CD14-positive monocyte (primary cell): ENCODE measurements at regions not wholly inside any gene's neighbourhood (a gene's known extent, or its start where the extent isn't known, plus 50 kb on each side); places are given as distances from the start of the nearest gene placed in this dataset.

ENCODE experiments used
- DNase-seq, 3 donors: peaks; one replicate each; pipeline ENCODE4 v3.0.0-alpha.2; 2011 to 2022
- H2AFZ ChIP-seq: 2 replicates; pipeline ENCODE4 v1.6.0; 2012; ENCODE audit warnings: mild to moderate bottlenecking, low read depth, low read length, inconsistent platforms; ENCODE audit not compliant: insufficient read depth, poor library complexity, severe bottlenecking
- H3K27ac ChIP-seq, 2 donors: 1 replicate in 1 of 2; 2 replicates in 1 of 2; pipeline ENCODE4 v1.5.1; 2012 to 2013; ENCODE audit warnings: low read length in 2 of 2, control low read depth in 1 of 2, inconsistent platforms in 1 of 2, low read depth in 1 of 2, mild to moderate bottlenecking in 1 of 2
- H3K27me3 ChIP-seq, 2 donors: one replicate each; pipeline versions ENCODE4 v1.6.0 to v1.6.1; 2011 to 2013; ENCODE audit warnings: low read length in 2 of 2; ENCODE audit not compliant: control insufficient read depth in 2 of 2, insufficient read depth in 2 of 2
- H3K36me3 ChIP-seq, 2 donors: replicated peaks in 1 of 2; 1 replicate in 1 of 2; 2 replicates in 1 of 2; pipeline versions ENCODE4 v1.5.1 to v1.6.1; 2012 to 2013; ENCODE audit warnings: low read length in 2 of 2, control low read depth in 1 of 2, inconsistent platforms in 1 of 2, mild to moderate bottlenecking in 1 of 2; ENCODE audit not compliant: insufficient read depth in 2 of 2, control insufficient read depth in 1 of 2
- H3K4me1 ChIP-seq, 2 donors: 1 replicate in 1 of 2; 2 replicates in 1 of 2; pipeline versions ENCODE4 v1.5.1 to v1.6.1; 2012 to 2013; ENCODE audit warnings: low read length in 2 of 2, control low read depth in 1 of 2, inconsistent platforms in 1 of 2, mild to moderate bottlenecking in 1 of 2, moderate library complexity in 1 of 2; ENCODE audit not compliant: insufficient read depth in 2 of 2, control insufficient read depth in 1 of 2
- H3K4me2 ChIP-seq: replicated peaks from 2 replicates; pipeline ENCODE3; 2012; ENCODE audit warnings: low read length, moderate library complexity, mild to moderate bottlenecking; ENCODE audit not compliant: poor library complexity, severe bottlenecking; ENCODE audit errors: extremely low read depth
- H3K4me3 ChIP-seq, 3 experiments: fragments of 200-600 bp in 1 of 3; sonication (generic) in 1 of 3; replicated peaks in 1 of 3; 1 replicate in 2 of 3; 2 replicates in 1 of 3; pipeline ENCODE4 v1.5.1; 2011 to 2013; ENCODE audit warnings: low read length in 3 of 3, mild to moderate bottlenecking in 3 of 3, control low read depth in 2 of 3, low read depth in 2 of 3, inconsistent platforms in 1 of 3, moderate library complexity in 1 of 3
- H3K79me2 ChIP-seq: 2 replicates; pipeline ENCODE4 v1.6.0; 2012; ENCODE audit warnings: mild to moderate bottlenecking, control low read depth, inconsistent platforms, low read length, moderate library complexity; ENCODE audit not compliant: insufficient read depth
- H3K9ac ChIP-seq: 2 replicates; pipeline ENCODE4 v1.6.0; 2017; ENCODE audit warnings: low read length, mild to moderate bottlenecking; ENCODE audit not compliant: insufficient read depth, poor library complexity, severe bottlenecking
- H3K9me3 ChIP-seq, 2 donors: replicated peaks in 1 of 2; 1 replicate in 1 of 2; 2 replicates in 1 of 2; pipeline versions ENCODE4 v1.5.1 to v1.6.1; 2012 to 2013; ENCODE audit warnings: low read length in 2 of 2, control low read depth in 1 of 2; ENCODE audit not compliant: control insufficient read depth in 1 of 2, insufficient read depth in 1 of 2
- H4K20me1 ChIP-seq: 2 replicates; pipeline ENCODE4 v1.6.0; 2012; ENCODE audit warnings: mild to moderate bottlenecking, low read length, control low read depth, moderate library complexity; ENCODE audit not compliant: insufficient read depth
- H3K27ac Mint-ChIP-seq, 7 donors: one replicate each; pipeline ENCODE4 v1.8.0; 2020; ENCODE audit warnings: mild to moderate bottlenecking in 7 of 7, mixed read lengths in 7 of 7, moderate library complexity in 6 of 7, inconsistent platforms in 2 of 7
- H3K27me3 Mint-ChIP-seq, 3 donors: one replicate each; pipeline ENCODE4 v1.8.0; 2021 to 2022; ENCODE audit warnings: low read depth in 3 of 3, mild to moderate bottlenecking in 3 of 3, mixed read lengths in 3 of 3, moderate library complexity in 3 of 3, inconsistent platforms in 1 of 3
- H3K36me3 Mint-ChIP-seq, 2 donors: one replicate each; pipeline ENCODE4 v1.8.0; 2020; ENCODE audit warnings: mixed read lengths in 2 of 2, inconsistent platforms in 1 of 2, mild to moderate bottlenecking in 1 of 2
- H3K4me1 Mint-ChIP-seq: one replicate; pipeline ENCODE4 v1.8.0; 2020; ENCODE audit warnings: mild to moderate bottlenecking, mixed read lengths
- H3K4me3 Mint-ChIP-seq, 2 donors: one replicate each; pipeline ENCODE4 v1.8.0; 2020; ENCODE audit warnings: mild to moderate bottlenecking in 2 of 2, mixed read lengths in 2 of 2, moderate library complexity in 1 of 2
- H3K9me3 Mint-ChIP-seq, 7 donors: one replicate each; pipeline ENCODE4 v1.8.0; 2020 to 2022; ENCODE audit warnings: mixed read lengths in 7 of 7, mild to moderate bottlenecking in 6 of 7, moderate library complexity in 6 of 7, inconsistent platforms in 2 of 7
- CTCF ChIP-seq: fragments of 200-600 bp; IDR thresholded peaks from one replicate; pipeline ENCODE4 v1.8.0; 2022; ENCODE audit warnings: antibody characterized with exemption, mild to moderate bottlenecking
- WGBS: methylation state at CpG from one replicate; pipeline ENCODE4 v1.1.5; 2013; ENCODE audit warnings: missing lambda C conversion rate; ENCODE audit not compliant: insufficient coverage; 5-methylcytosine and 5-hydroxymethylcytosine counted together
- intact Hi-C, 2 donors: fragments of 100-400 bp; cut with micrococcal nuclease; formaldehyde crosslinking; loops; one replicate each; pipeline versions ENCODE4 v1.15.0 to v1.15.1; 2023

DNA sequence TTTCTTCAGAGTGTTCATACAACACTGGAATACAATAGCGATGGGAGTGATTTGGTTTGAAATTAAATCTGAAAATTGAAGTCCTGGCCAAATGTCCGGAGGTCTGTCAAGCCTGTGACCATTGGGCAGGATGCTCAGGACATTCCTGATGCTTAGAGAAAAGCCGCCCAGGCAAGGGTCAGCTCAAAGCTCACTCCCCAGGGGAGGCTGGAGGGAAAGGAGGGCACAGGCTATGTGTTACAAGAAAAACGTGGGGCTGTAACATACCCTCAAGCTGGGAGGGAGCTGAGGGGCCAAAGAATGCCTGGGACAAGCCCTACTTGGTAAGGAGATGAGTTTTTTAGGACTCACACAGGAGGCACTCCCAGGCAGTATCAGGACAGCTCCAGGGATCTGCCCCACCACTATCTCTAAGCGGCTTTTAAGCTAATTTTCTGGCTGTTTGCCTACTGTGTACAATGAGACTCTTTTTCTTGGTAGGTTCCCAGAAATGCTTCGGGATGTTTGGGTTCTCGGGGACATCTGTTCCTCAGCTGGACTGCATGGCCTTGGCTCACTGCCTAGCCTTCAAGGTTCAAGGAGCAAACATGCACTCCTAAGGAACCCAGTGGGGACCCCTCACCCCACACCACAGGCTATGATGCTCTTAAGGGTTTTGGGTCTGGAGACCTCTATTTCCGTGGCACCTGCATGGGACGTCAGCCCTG, 500.1 kb downstream of the BRD1 start:
- Mint-ChIP-seq H3K27ac (no peak overlapping the region), H3K36me3 (no peaks in the 10 kb centered on the region), H3K27me3 (peaks cover 0 to 4% (median 0%) of the 10 kb centered on the region in 3 donors), H3K4me1 (no peaks in the 10 kb centered on the region), H3K4me3 (no peak overlapping the region), H3K9me3 (peaks cover 6 to 17% (median 11%) of the 10 kb centered on the region in 7 donors)
- Histone ChIP-seq H3K4me3 (no peak overlapping the region), H3K27ac (no peak overlapping the region), H4K20me1 (no peaks in the 10 kb centered on the region), H3K9me3 (peaks cover 0 to 22% of the 10 kb centered on the region in 2 donors), H3K27me3 (no peaks in the 10 kb centered on the region), H3K36me3 (no peaks in the 10 kb centered on the region), H3K4me2 (no peak overlapping the region), H2AFZ (no peak overlapping the region), H3K9ac (no peak overlapping the region), H3K79me2 (no peaks in the 10 kb centered on the region), H3K4me1 (no peaks in the 10 kb centered on the region)
- no peak for DNase-seq
- TF ChIP-seq CTCF = no peak
- intact Hi-C loops = no loop called here
- WGBS = 90% methylated on average over 6 of the region's 9 CpGs

GRCh38 chr22:49326558-49326957, 501.1 kb downstream of the BRD1 start:
- Mint-ChIP-seq H3K36me3 (no peaks in the 10 kb centered on the region), H3K4me1 (no peaks in the 10 kb centered on the region), H3K9me3 (peaks cover 2 to 17% (median 11%) of the 10 kb centered on the region in 7 donors), H3K27ac (no peak overlapping the region), H3K4me3 (no peak overlapping the region), H3K27me3 (peaks cover 0 to 4% (median 1%) of the 10 kb centered on the region in 3 donors)
- Histone ChIP-seq H3K36me3 (no peaks in the 10 kb centered on the region), H3K79me2 (no peaks in the 10 kb centered on the region), H3K27me3 (no peaks in the 10 kb centered on the region), H3K4me2 (no peak overlapping the region), H3K9me3 (peaks cover 0 to 22% of the 10 kb centered on the region in 2 donors), H2AFZ (no peak overlapping the region), H3K4me3 (no peak overlapping the region), H3K27ac (no peak overlapping the region), H3K4me1 (no peaks in the 10 kb centered on the region), H3K9ac (no peak overlapping the region), H4K20me1 (no peaks in the 10 kb centered on the region)
- intact Hi-C loops = no loop called here
- no CpG with 5 or more reads among the region's 5 CpGs for WGBS
- no peak for DNase-seq
- no peak for TF ChIP-seq CTCF
